ENCODE measurements at regions not wholly inside any gene's neighbourhood (a gene's known extent, or its start where the extent isn't known, plus 50 kb on each side); places are given as distances from the start of the nearest gene placed in this dataset.

DNA sequence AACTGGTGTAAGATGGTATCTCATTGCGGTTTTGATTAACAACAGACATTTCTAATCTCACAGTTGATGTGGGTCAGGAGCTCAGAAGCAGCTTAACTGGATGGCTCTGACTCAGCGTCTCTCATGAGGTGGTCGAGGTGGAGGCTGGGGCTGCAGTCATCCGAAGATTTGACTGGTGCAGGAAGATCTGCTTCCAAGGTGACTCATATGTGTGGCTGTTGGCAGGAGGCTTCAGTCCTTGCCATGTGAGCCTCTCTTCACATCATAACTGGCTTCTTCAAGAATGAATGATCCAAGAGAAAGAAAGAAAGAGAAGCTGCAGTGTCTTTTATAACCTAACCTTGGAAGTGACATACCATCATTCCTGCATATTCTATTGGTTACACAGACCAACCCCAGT is 376.1 kb downstream of the SEC14L1 start:
- TF ChIP-seq, protein P1, sequence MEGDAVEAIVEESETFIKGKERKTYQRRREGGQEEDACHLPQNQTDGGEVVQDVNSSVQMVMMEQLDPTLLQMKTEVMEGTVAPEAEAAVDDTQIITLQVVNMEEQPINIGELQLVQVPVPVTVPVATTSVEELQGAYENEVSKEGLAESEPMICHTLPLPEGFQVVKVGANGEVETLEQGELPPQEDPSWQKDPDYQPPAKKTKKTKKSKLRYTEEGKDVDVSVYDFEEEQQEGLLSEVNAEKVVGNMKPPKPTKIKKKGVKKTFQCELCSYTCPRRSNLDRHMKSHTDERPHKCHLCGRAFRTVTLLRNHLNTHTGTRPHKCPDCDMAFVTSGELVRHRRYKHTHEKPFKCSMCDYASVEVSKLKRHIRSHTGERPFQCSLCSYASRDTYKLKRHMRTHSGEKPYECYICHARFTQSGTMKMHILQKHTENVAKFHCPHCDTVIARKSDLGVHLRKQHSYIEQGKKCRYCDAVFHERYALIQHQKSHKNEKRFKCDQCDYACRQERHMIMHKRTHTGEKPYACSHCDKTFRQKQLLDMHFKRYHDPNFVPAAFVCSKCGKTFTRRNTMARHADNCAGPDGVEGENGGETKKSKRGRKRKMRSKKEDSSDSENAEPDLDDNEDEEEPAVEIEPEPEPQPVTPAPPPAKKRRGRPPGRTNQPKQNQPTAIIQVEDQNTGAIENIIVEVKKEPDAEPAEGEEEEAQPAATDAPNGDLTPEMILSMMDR (IDR thresholded peaks at IDR 0.05; ENCODE audit: control extremely low read depth, extremely low read depth, low read depth, missing control alignments) = no peak
- ChIA-PET POLR2A (no interaction called here), CTCF (interaction anchor here (1.1 kb wide), 1 partner anchor 20 kb away, joined by 3 read pairs; no protein-coding TSS in a partner anchor)
- no peak for DNase-seq (ENCODE audit: extremely low spot score)

DNA sequence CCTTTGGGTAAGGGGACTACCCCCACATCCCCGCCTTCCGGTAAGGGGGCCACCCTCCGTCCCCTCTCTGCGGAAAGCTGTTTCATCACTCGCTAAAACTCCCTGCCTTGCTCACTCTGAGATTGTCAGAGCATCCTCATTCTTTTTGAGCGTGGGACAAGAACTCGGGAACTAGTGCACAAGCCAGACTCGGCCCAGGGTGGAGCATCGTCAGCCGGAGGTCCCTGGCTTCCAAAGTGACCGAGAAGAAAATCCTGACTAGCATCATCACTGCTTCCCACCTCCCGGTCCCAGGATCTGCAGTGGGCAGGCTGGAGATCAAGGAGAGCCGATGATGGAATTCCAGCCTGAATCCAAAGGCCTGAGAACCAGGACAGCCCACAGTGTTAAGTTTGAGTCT is 380.3 kb downstream of the SEC14L1 start:
- TF ChIP-seq, protein P1 (IDR thresholded peaks at IDR 0.05; ENCODE audit: control extremely low read depth, extremely low read depth, low read depth, missing control alignments) = no peak
- POLR2A ChIA-PET = no interaction called here
- no peak for DNase-seq (ENCODE audit: extremely low spot score)
- CTCF ChIA-PET = no interaction called here

DNA sequence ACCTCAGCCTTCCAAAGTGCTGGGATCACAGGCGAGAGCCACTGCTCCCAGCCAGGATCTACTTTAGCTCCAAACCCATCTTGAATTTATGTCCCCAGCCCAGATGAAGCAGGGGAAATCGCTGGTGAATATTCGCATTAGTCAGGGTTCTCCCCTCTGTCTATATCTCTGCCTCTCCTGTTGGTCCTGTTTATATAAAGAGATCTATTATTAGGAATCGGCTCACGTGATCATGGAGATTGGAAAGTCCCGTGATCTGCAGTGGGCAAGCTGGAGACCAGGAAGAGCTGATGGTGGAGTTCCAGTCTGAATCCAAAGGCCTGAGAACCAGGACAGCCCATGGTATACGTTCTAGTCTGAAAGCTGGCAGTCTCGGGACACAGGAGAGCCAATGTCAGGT is 382.8 kb downstream of the SEC14L1 start:
- CTCF ChIA-PET = interaction anchor here (1.5 kb wide), 1 partner anchor 19 kb away, joined by 4 read pairs; no protein-coding TSS in a partner anchor
- TF ChIP-seq, protein P1 (IDR thresholded peaks at IDR 0.05; ENCODE audit: control extremely low read depth, extremely low read depth, low read depth, missing control alignments) = no peak
- POLR2A ChIA-PET = interaction anchor here (0.6 kb wide), 1 partner anchor 223 kb away, joined by 9 read pairs; no protein-coding TSS in a partner anchor
- no peak for DNase-seq (ENCODE audit: extremely low spot score)

DNA sequence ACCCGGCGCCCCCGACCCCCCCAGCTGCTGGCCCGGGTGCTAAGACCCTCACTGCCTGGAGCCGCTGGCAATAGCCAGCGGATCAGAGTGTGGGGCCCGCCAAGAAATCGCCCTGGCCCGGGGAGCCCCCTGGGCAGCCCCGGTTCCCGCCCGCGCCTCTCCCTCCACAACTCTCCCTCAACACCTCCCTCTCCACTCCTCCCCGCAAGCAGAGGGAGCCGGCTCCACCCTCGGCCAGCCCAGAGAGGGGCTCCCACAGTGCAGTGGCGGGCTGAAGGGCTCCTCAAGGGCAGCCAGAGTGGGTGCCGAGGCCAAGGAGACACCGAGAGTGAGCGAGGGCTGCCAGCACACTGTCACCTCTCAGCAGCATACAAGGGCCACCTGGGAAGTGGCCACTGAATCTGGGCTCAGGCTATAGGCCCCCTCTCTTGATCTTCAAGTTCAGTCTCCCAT is 385.5 kb downstream of the SEC14L1 start:
- TF ChIP-seq, protein P1 (IDR thresholded peaks at IDR 0.05; ENCODE audit: control extremely low read depth, extremely low read depth, low read depth, missing control alignments) = no peak
- DNase-seq (ENCODE audit: extremely low spot score) = no peak
- ChIA-PET CTCF (no interaction called here), POLR2A (no interaction called here)

DNA sequence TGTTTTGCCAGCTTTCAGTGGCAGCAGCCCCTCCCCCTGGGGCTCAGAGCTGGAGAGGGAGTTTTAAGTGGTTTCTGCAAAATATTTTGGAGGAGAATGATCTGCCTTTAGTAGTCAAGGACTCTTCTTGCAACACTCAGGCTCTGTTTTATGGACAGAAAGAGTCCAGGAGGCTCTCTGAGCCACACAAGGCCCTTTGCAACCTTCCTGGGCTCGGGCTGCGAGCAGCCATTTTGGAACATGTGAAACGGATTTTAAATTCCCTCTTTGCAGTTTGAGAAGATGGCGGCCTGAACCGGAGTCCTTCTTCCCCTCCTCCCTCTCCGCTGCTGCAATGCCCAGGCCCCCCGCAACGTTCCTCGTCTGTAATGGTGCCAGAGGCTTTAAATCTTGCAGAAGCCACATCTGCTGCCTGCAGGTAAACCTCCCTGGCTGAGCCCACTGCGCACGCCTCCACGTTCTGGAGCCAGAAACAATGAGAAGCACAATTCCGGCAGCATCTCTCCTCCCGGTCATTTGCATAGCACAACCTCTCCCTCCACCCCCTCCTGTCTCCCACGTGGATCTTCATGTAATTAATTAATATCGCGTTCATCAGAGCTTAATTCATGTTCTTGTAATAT is 386.1 kb downstream of the SEC14L1 start:
- ChIA-PET CTCF (no interaction called here), POLR2A (no interaction called here)
- TF ChIP-seq, protein P1 (IDR thresholded peaks at IDR 0.05; ENCODE audit: control extremely low read depth, extremely low read depth, low read depth, missing control alignments) = no peak
- DNase-seq (ENCODE audit: extremely low spot score) = no peak

DNA sequence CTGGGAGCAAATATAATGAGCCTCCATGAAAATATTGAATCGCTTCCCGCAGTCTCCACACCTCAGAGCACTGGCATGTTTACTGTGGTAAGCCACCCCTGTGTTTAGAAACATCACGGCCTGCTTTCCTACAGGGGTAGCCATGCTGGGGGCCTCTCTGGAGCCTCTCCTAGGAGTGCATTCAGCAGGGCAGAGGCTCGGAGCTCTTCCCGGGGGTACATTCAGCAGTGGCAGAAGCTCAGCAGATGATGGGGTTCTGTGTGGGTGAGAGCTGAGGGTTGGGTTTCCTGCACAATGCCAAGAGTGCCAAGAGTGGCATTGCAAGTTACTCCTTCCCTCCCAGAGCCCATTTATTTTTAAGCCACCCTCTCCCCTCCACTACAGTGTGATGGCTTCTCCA is 386.6 kb downstream of the SEC14L1 start:
- TF ChIP-seq, protein P1 (IDR thresholded peaks at IDR 0.05; ENCODE audit: control extremely low read depth, extremely low read depth, low read depth, missing control alignments) = no peak
- ChIA-PET CTCF (no interaction called here), POLR2A (no interaction called here)
- DNase-seq (ENCODE audit: extremely low spot score) = no peak
